Breast epithelium (tissue), 3 donors: ENCODE measurements at regions not wholly inside any gene's neighbourhood (a gene's known extent, or its start where the extent isn't known, plus 50 kb on each side); places are given as distances from the start of the nearest gene placed in this dataset.

ENCODE experiments used
- POLR2AphosphoS5 ChIP-seq, 3 donors: sonication (generic); formaldehyde crosslinking; IDR thresholded peaks; one replicate each; pipeline ENCODE4 v1.6.1; 2017; ENCODE audit warnings: antibody characterized with exemption in 3 of 3
- TF ChIP-seq, protein P1 (sequence below), 3 donors: fragments of 450-650 bp; IDR thresholded peaks; one replicate each; pipeline ENCODE4 v1.5.1; 2016 to 2017; ENCODE audit warnings: antibody characterized with exemption in 3 of 3, mild to moderate bottlenecking in 3 of 3, moderate library complexity in 3 of 3

- TF ChIP-seq, protein P1, sequence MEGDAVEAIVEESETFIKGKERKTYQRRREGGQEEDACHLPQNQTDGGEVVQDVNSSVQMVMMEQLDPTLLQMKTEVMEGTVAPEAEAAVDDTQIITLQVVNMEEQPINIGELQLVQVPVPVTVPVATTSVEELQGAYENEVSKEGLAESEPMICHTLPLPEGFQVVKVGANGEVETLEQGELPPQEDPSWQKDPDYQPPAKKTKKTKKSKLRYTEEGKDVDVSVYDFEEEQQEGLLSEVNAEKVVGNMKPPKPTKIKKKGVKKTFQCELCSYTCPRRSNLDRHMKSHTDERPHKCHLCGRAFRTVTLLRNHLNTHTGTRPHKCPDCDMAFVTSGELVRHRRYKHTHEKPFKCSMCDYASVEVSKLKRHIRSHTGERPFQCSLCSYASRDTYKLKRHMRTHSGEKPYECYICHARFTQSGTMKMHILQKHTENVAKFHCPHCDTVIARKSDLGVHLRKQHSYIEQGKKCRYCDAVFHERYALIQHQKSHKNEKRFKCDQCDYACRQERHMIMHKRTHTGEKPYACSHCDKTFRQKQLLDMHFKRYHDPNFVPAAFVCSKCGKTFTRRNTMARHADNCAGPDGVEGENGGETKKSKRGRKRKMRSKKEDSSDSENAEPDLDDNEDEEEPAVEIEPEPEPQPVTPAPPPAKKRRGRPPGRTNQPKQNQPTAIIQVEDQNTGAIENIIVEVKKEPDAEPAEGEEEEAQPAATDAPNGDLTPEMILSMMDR (IDR thresholded peaks at IDR 0.05) = no peak
- TF ChIP-seq POLR2AphosphoS5 (IDR thresholded peaks at IDR 0.05) = no peak
Observed at GRCh38 chr18:28922936-28923335, 746.0 kb upstream of the CDH2 start.
